K562 (cell line): ENCODE measurements at regions not wholly inside any gene's neighbourhood (a gene's known extent, or its start where the extent isn't known, plus 50 kb on each side); places are given as distances from the start of the nearest gene placed in this dataset.

Experiments used
- ATAC-seq: fragments of 200-7000 bp; cut with Tn5 transposase; 3 replicates; pipeline ENCODE4 v1.9.1; 2020; ENCODE audit warnings: moderate library complexity
- BruUV-seq: library from RNA; stranded (reverse); fragments of 400-500 nt; replicated peaks from 2 replicates; lab custom pipeline; 2021; lab: Mats Ljungman, UMichigan
- CTCF ChIA-PET: fragments of 300-600 bp; formaldehyde crosslinking; extraction: SDS; loops from one replicate; lab custom pipeline; 2021; ENCODE audit warnings: low intra/inter-chr PET ratio; lab: Yijun Ruan, JAX
- POLR2A ChIA-PET: fragments of 300-600, 350-650 bp; sonication (Branson Sonifier 250); formaldehyde crosslinking; extraction: SDS; loops from one replicate; lab custom pipeline; 2021; ENCODE audit warnings: antibody characterized with exemption, inconsistent platforms; lab: Yijun Ruan, JAX
- DNase-seq, 4 experiments: peaks; one replicate each; pipeline versions ENCODE4 v3.0.0 to v3.0.0-alpha.2; 2011 to 2018; ENCODE audit warnings: low spot score in 3 of 4, mixed read lengths in 3 of 4; ENCODE audit errors: extremely low read depth in 1 of 4
- FAIRE-seq: peaks from 2 replicates; lab custom pipeline; 2011; peaks lifted over from hg19 to GRCh38; lab: Jason Lieb, UNC
- H2AFZ ChIP-seq: 2 replicates; pipeline ENCODE4 v1.6.0; 2011; ENCODE audit warnings: low read depth, low read length, control low read depth, inconsistent platforms
- H3K27ac ChIP-seq: fragments of 200-600 bp; 3 replicates; pipeline ENCODE4 v1.8.0; 2011; ENCODE audit warnings: low read depth, mild to moderate bottlenecking, control low read depth, inconsistent platforms, low read length, moderate library complexity, mixed read lengths; ENCODE audit errors: extremely low read depth
- H3K27me3 ChIP-seq, 2 experiments: fragments of 300-600 bp in 1 of 2; 2 replicates in 1 of 2; 3 replicates in 1 of 2; pipeline versions ENCODE4 v1.6.0 to v1.8.0; 2011; ENCODE audit warnings: inconsistent platforms in 2 of 2, low read length in 2 of 2, mild to moderate bottlenecking in 1 of 2, mixed read lengths in 1 of 2, moderate library complexity in 1 of 2; ENCODE audit not compliant: control insufficient read depth in 2 of 2, insufficient read depth in 2 of 2
- H3K36me3 ChIP-seq: fragments of 300-600 bp; 3 replicates; pipeline ENCODE4 v1.8.0; 2011; ENCODE audit warnings: mild to moderate bottlenecking, low read length, inconsistent platforms; ENCODE audit not compliant: control insufficient read depth, insufficient read depth
- H3K4me1 ChIP-seq, 2 experiments: fragments of 200-600 bp in 1 of 2; replicated peaks in 1 of 2; 2 replicates in 1 of 2; 3 replicates in 1 of 2; pipeline versions ENCODE4 v1.5.1 to v1.8.0; 2011; ENCODE audit warnings: inconsistent platforms in 2 of 2, low read length in 2 of 2, mild to moderate bottlenecking in 1 of 2, mixed read lengths in 1 of 2, moderate library complexity in 1 of 2; ENCODE audit not compliant: control insufficient read depth in 2 of 2, insufficient read depth in 2 of 2
- H3K4me2 ChIP-seq: 2 replicates; pipeline ENCODE4 v1.6.1; 2011; ENCODE audit warnings: low read length, control low read depth, inconsistent platforms, mixed read lengths; ENCODE audit not compliant: insufficient read depth
- H3K4me3 ChIP-seq: fragments of 200-600 bp; sonication (generic), shearing (Covaris generic); 2 replicates; pipeline ENCODE4 v1.5.1; 2016; ENCODE audit warnings: control low read depth, inconsistent platforms
- H3K79me2 ChIP-seq: fragments of 200-600 bp; 3 replicates; pipeline ENCODE4 v1.8.0; 2011; ENCODE audit warnings: low read length, inconsistent platforms; ENCODE audit not compliant: control insufficient read depth, insufficient read depth
- H3K9ac ChIP-seq, 2 experiments: 2 replicates each; pipeline versions ENCODE4 v1.6.0 to v1.6.1; 2011; ENCODE audit warnings: low read depth in 2 of 2, low read length in 2 of 2, control low read depth in 1 of 2, inconsistent platforms in 1 of 2, mild to moderate bottlenecking in 1 of 2, mixed read lengths in 1 of 2; ENCODE audit not compliant: insufficient read depth in 1 of 2
- H3K9me1 ChIP-seq: one replicate; pipeline ENCODE4 v1.6.0; 2011; ENCODE audit warnings: inconsistent platforms, mild to moderate bottlenecking, low read length, moderate library complexity; ENCODE audit not compliant: control insufficient read depth, insufficient read depth
- H3K9me3 ChIP-seq: replicated peaks from 2 replicates; pipeline ENCODE4 v1.5.1; 2011; ENCODE audit warnings: low read depth, low read length, inconsistent platforms; ENCODE audit not compliant: control insufficient read depth, insufficient read depth
- H4K20me1 ChIP-seq: replicated peaks from 2 replicates; pipeline ENCODE4 v1.6.1; 2011; ENCODE audit warnings: low read length, inconsistent platforms, mixed read lengths; ENCODE audit not compliant: control insufficient read depth, insufficient read depth
- BRCA1 ChIP-seq, 2 experiments: fragments of 450-650 bp in 1 of 2; sonication (generic) in 1 of 2; formaldehyde crosslinking in 1 of 2; IDR thresholded peaks; 2 replicates each; pipeline versions ENCODE4 v1.5.0 to v1.6.1; 2017 to 2020; ENCODE audit warnings: mild to moderate bottlenecking in 1 of 2, missing genetic modification reagents in 1 of 2
- FOXP1 ChIP-seq: sonication (generic); formaldehyde crosslinking; IDR thresholded peaks from 2 replicates; pipeline ENCODE4 v1.8.0; 2022; ENCODE audit warnings: mild to moderate bottlenecking, missing genetic modification reagents
- HCFC1 ChIP-seq: IDR thresholded peaks from 2 replicates; pipeline ENCODE4 v1.6.1; 2012; ENCODE audit warnings: low read depth, low read length, improper control_type of control experiment
- HLTF ChIP-seq: fragments of 450-650 bp; IDR thresholded peaks from 2 replicates; pipeline ENCODE4 v1.6.1; 2016
- HNRNPH1 ChIP-seq: fragments of 200-400 bp; formaldehyde crosslinking; optimal IDR thresholded peaks from 2 replicates; pipeline ENCODE3; 2017; ENCODE audit warnings: low read depth, mild to moderate bottlenecking, low read length, moderate library complexity
- MAZ ChIP-seq, 2 experiments: fragments of 450-650 bp in 1 of 2; sonication (generic) in 1 of 2; formaldehyde crosslinking; IDR thresholded peaks in 1 of 2; conservative IDR thresholded peaks in 1 of 2; 2 replicates each; pipeline versions ENCODE4 v1.4.0 to v1.5.0; 2020; ENCODE audit warnings: mild to moderate bottlenecking in 1 of 2, missing genetic modification reagents in 1 of 2
- MTA2 ChIP-seq: fragments of 450-650 bp; IDR thresholded peaks from 2 replicates; pipeline ENCODE4 v1.6.1; 2016; ENCODE audit warnings: low read depth
- NFE2 ChIP-seq: IDR thresholded peaks from 2 replicates; pipeline ENCODE4 v1.6.1; 2014; ENCODE audit warnings: antibody characterized with exemption, low read depth
- SAFB2 ChIP-seq: fragments of 200-400 bp; formaldehyde crosslinking; IDR thresholded peaks from 2 replicates; pipeline ENCODE4 v1.6.1; 2018; ENCODE audit warnings: borderline replicate concordance, low read length, low read depth, moderate library complexity; ENCODE audit not compliant: severe bottlenecking
- SMC3 ChIP-seq: conservative IDR thresholded peaks from 2 replicates; pipeline ENCODE4 v1.6.1; 2011; ENCODE audit warnings: low read depth, low read length, improper control_type of control experiment; ENCODE audit not compliant: insufficient read depth
- SNIP1 ChIP-seq: fragments of 450-650 bp; IDR thresholded peaks from 2 replicates; pipeline ENCODE4 v1.7.1; 2017; ENCODE audit warnings: low read depth, mild to moderate bottlenecking
- ZFP1 ChIP-seq: fragments of 450-650 bp; formaldehyde crosslinking; IDR thresholded peaks from 2 replicates; pipeline ENCODE4 v1.4.0; 2020; ENCODE audit warnings: mild to moderate bottlenecking, mixed read lengths
- ZNF121 ChIP-seq: sonication (generic); formaldehyde crosslinking; conservative IDR thresholded peaks from 2 replicates; pipeline ENCODE4 v1.8.0; 2022; ENCODE audit warnings: missing genetic modification reagents
- ZNF431 ChIP-seq: sonication (generic); formaldehyde crosslinking; IDR thresholded peaks from 2 replicates; pipeline ENCODE4 v1.8.0; 2022; ENCODE audit warnings: mild to moderate bottlenecking, missing genetic modification reagents
- WGBS: fragments of 100-300 bp; shearing (Covaris generic); methylation state at CpG from one replicate; pipeline ENCODE4 v1.1.6; 2016; ENCODE audit warnings: low coverage, mixed read lengths; ENCODE audit not compliant: insufficient coverage; ENCODE audit errors: missing lambda C conversion rate; 5-methylcytosine and 5-hydroxymethylcytosine counted together
- in situ Hi-C: fragments of 300-500 bp; cut with MboI; formaldehyde crosslinking; loops from 4 replicates; pipeline ENCODE4 v1.15.0; 2018; ENCODE audit warnings: inconsistent platforms, mixed read lengths
- intact Hi-C: fragments of 100-400 bp; cut with micrococcal nuclease; formaldehyde crosslinking; loops from 2 replicates; pipeline ENCODE4 v1.14.2; 2022
- TF ChIP-seq, protein P1 (sequence below): sonication (generic); formaldehyde crosslinking; IDR thresholded peaks from 2 replicates; pipeline ENCODE4 v1.8.1; 2023; ENCODE audit warnings: mild to moderate bottlenecking, missing genetic modification reagents
- TF ChIP-seq, protein P2 (sequence below): conservative IDR thresholded peaks from 2 replicates; pipeline ENCODE4 v1.6.1; 2011; ENCODE audit warnings: low read depth, mild to moderate bottlenecking, low read length; ENCODE audit not compliant: control insufficient read depth

DNA sequence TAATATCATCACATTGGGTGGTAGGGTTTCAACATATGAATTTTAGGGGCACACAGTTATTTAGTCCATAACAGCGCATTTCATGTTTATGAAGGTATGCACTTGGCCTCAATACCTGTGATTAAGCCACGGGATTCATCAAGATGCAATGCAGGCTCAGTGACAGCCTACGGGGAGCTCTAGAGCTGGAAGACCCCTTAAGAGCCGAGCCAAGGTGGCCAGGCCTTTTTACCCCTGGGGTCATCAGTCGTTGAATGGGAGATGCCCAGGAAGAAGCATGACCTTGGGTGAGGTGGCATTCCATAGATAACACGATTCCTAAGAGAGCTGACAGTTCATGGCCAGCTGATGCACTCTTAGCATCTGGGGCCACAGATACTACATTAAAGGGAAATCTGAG, 380.0 kb downstream of the ZNF536 start:
- Histone ChIP-seq H3K9me3 (no peaks in the 10 kb centered on the region), H3K27ac (no peak overlapping the region), H3K4me2 (no peak overlapping the region), H3K4me1 (no peaks in the 10 kb centered on the region), H4K20me1 (no peaks in the 10 kb centered on the region; the same call in 1 of the 2 replicates), H3K4me3 (no peak overlapping the region), H3K27me3 (no peaks in the 10 kb centered on the region), H3K79me2 (no peaks in the 10 kb centered on the region), H3K9me1 (no peaks in the 10 kb centered on the region), H3K9ac (no peak overlapping the region), H2AFZ (no peak overlapping the region)
- ATAC-seq (no peak), FAIRE-seq (no peak), DNase-seq (no peak)
- in situ Hi-C loops (no loop called here), intact Hi-C loops (no loop called here)
- CTCF ChIA-PET, result no interaction called here
- 0% methylated on average over 6 of the region's 6 CpGs for WGBS
- POLR2A ChIA-PET, result no interaction called here
- no TSS peak for BruUV-seq
- TF ChIP-seq SAFB2 (no peak), HLTF (no peak), HCFC1 (no peak), NFE2 (no peak)
- TF ChIP-seq, all 486 proteins: peak for 0
- no peaks in the 10 kb centered on the region for H3K36me3 ChIP-seq

DNA sequence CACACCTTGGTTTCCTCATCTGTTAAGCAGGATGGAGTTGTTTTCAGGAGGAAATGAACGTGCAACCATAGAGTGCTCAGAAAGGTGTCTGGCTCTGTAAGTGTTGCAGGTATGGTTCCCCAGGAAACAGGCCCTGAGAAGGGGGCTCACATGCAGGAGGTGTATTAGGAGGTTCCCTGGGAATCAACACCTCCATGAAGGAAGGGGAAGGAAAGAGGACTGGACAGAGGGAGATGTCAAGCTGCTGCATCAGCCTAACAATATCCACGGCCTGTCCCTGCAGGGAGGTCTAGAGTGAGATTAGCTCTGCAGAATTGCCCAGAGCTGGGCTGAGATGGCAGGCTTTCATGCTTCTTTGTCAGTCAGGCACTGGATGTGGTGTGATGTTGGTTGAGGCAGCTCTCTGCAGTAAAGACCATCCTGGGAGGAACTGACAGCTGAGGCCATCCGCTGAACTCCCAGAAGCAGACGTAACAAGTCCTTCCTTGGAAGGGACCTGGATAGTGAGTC, 373.3 kb downstream of the ZNF536 start:
- intact Hi-C loops (no loop called here), in situ Hi-C loops (no loop called here)
- Histone ChIP-seq H3K4me3 (no peak overlapping the region), H3K4me1 (no peaks in the 10 kb centered on the region), H4K20me1 (no peaks in the 10 kb centered on the region), H3K79me2 (no peaks in the 10 kb centered on the region), H3K27me3 (peaks cover 9 to 29% of the 10 kb centered on the region in 2 experiments; a peak in 3 of 5 replicates), H3K9me1 (no peaks in the 10 kb centered on the region), H3K27ac (no peak overlapping the region), H3K36me3 (no peaks in the 10 kb centered on the region), H3K4me2 (no peak overlapping the region), H3K9me3 (no peaks in the 10 kb centered on the region), H3K9ac (no peak overlapping the region), H2AFZ (no peak overlapping the region)
- ATAC-seq (no peak), FAIRE-seq (no peak), DNase-seq (no peak)
- no TSS peak for BruUV-seq
- ChIA-PET POLR2A (interaction anchor here (0.8 to 1.5 kb wide), 2 partner anchors 28 to 59 kb away, joined by 3 read pairs; no protein-coding TSS in a partner anchor), CTCF (no interaction called here)
- 5% methylated on average over 4 of the region's 4 CpGs for WGBS
- TF ChIP-seq, protein P1, sequence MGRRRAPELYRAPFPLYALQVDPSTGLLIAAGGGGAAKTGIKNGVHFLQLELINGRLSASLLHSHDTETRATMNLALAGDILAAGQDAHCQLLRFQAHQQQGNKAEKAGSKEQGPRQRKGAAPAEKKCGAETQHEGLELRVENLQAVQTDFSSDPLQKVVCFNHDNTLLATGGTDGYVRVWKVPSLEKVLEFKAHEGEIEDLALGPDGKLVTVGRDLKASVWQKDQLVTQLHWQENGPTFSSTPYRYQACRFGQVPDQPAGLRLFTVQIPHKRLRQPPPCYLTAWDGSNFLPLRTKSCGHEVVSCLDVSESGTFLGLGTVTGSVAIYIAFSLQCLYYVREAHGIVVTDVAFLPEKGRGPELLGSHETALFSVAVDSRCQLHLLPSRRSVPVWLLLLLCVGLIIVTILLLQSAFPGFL, result no peak
- no peak for TF ChIP-seq MAZ (CRISPR knock-in tag; conservative IDR thresholded peaks at IDR 0.05 in 1 of 2, IDR thresholded peaks at IDR 0.05 in 1 of 2)
- TF ChIP-seq HNRNPH1, result no peak
- no peak for TF ChIP-seq SMC3
- no peak for TF ChIP-seq ZNF121 (CRISPR knock-in tag)
- TF ChIP-seq, protein P2, sequence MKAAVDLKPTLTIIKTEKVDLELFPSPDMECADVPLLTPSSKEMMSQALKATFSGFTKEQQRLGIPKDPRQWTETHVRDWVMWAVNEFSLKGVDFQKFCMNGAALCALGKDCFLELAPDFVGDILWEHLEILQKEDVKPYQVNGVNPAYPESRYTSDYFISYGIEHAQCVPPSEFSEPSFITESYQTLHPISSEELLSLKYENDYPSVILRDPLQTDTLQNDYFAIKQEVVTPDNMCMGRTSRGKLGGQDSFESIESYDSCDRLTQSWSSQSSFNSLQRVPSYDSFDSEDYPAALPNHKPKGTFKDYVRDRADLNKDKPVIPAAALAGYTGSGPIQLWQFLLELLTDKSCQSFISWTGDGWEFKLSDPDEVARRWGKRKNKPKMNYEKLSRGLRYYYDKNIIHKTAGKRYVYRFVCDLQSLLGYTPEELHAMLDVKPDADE, result no peak
- TF ChIP-seq FOXP1 (CRISPR knock-in tag), result no peak
- no peak for TF ChIP-seq MTA2
- no peak for TF ChIP-seq SNIP1
- TF ChIP-seq ZNF431 (CRISPR knock-in tag), result no peak
- no peak for TF ChIP-seq ZFP1 (CRISPR knock-in tag)
- TF ChIP-seq BRCA1 (IDR thresholded peaks at IDR 0.05), result no peak
- TF ChIP-seq BRCA1 (CRISPR knock-in tag; IDR thresholded peaks at IDR 0.05), result no peak
